Ovary (tissue), 7 donors: ENCODE measurements at regions not wholly inside any gene's neighbourhood (a gene's known extent, or its start where the extent isn't known, plus 50 kb on each side); places are given as distances from the start of the nearest gene placed in this dataset.
"Not testable (repeated sequence)": the region's sequence is repeated elsewhere in the genome, so short reads cannot be mapped to it uniquely, and the experiment has no call there.

ENCODE experiments used
- DNase-seq, 5 donors: peaks; one replicate each; pipeline ENCODE4 v3.0.0-alpha.2; 2019 to 2020
- H3K27ac ChIP-seq, 2 donors: fragments of 200-600 bp; one replicate each; pipeline versions ENCODE4 v1.5.1 to v1.8.0; 2019 to 2022
- H3K27me3 ChIP-seq: fragments of 200-600 bp; one replicate; pipeline ENCODE4 v1.8.0; 2022
- H3K36me3 ChIP-seq: fragments of 200-600 bp; sonication (generic); one replicate; pipeline ENCODE4 v1.5.1; 2019
- H3K4me1 ChIP-seq: one replicate; pipeline ENCODE4 v1.8.1; 2013; ENCODE audit warnings: mild to moderate bottlenecking, moderate library complexity; ENCODE audit not compliant: insufficient read depth
- H3K4me3 ChIP-seq: fragments of 200-600 bp; sonication (generic); one replicate; pipeline ENCODE4 v1.5.1; 2017
- H3K9me3 ChIP-seq, 2 donors: fragments of 200-600 bp in 1 of 2; sonication (generic) in 1 of 2; one replicate each; pipeline versions ENCODE4 v1.5.1 to v1.8.1; 2013 to 2019; ENCODE audit warnings: mild to moderate bottlenecking in 1 of 2, moderate library complexity in 1 of 2
- EP300 ChIP-seq: sonication (generic); formaldehyde crosslinking; IDR thresholded peaks from one replicate; pipeline ENCODE4 v1.6.1; 2017; ENCODE audit warnings: antibody characterized with exemption
- POLR2A ChIP-seq: fragments of 450-650 bp; IDR thresholded peaks from one replicate; pipeline ENCODE4 v1.6.1; 2017; ENCODE audit warnings: antibody characterized with exemption, mild to moderate bottlenecking, moderate library complexity
- WGBS, 3 donors: extraction: QIAGEN DNeasy Blood & Tissue Kit in 1 of 3; methylation state at CpG; one replicate each; pipeline versions ENCODE4 v1.1.5 to v1.1.7; 2013 to 2017; 5-methylcytosine and 5-hydroxymethylcytosine counted together
- intact Hi-C, 4 donors: fragments of 100-400 bp; cut with DNase I; formaldehyde crosslinking; loops; one replicate each; pipeline versions ENCODE4 v1.11.0 to v1.15.1; 2022 to 2023
- TF ChIP-seq, protein P1 (sequence below), 3 donors: fragments of 450-650 bp in 2 of 3; fragments of 200-600 bp in 1 of 3; IDR thresholded peaks; one replicate each; pipeline versions ENCODE4 v1.5.1 to v1.8.0; 2016 to 2022; ENCODE audit warnings: antibody characterized with exemption in 3 of 3, mild to moderate bottlenecking in 1 of 3
- donor health status: DM: no; HTN: no; CAD: no; lungs with moderate emphysema.
- donor health status: DM: no; HTN: no; CAD: no.
- donor health status: Bipolar disorder and iron deficiency.
- donor health status: DM: no; HTN: no; CAD: no.
- donor health status: DM: yes; HTN: yes; CAD: no.

GRCh38 chr12:131430158-131430742, 280.6 kb upstream of the SFSWAP start:
- Histone ChIP-seq H3K27me3 (no peaks in the 10 kb centered on the region), H3K9me3 (peaks cover 0 to 7% of the 10 kb centered on the region in 2 donors), H3K27ac (no peak overlapping the region), H3K36me3 (no peaks in the 10 kb centered on the region), H3K4me3 (no peak overlapping the region), H3K4me1 (no peaks in the 10 kb centered on the region)
- TF ChIP-seq POLR2A (no peak), EP300 (no peak)
- TF ChIP-seq, protein P1, sequence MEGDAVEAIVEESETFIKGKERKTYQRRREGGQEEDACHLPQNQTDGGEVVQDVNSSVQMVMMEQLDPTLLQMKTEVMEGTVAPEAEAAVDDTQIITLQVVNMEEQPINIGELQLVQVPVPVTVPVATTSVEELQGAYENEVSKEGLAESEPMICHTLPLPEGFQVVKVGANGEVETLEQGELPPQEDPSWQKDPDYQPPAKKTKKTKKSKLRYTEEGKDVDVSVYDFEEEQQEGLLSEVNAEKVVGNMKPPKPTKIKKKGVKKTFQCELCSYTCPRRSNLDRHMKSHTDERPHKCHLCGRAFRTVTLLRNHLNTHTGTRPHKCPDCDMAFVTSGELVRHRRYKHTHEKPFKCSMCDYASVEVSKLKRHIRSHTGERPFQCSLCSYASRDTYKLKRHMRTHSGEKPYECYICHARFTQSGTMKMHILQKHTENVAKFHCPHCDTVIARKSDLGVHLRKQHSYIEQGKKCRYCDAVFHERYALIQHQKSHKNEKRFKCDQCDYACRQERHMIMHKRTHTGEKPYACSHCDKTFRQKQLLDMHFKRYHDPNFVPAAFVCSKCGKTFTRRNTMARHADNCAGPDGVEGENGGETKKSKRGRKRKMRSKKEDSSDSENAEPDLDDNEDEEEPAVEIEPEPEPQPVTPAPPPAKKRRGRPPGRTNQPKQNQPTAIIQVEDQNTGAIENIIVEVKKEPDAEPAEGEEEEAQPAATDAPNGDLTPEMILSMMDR (IDR thresholded peaks at IDR 0.05) = no peak
- DNase-seq = peak in 1 of 5 donors; percentile 11
- intact Hi-C loops = no loop called here
- 73 to 80% (median 75%) methylated on average over 8 of the region's 8 CpGs for WGBS, 3 donors

- H3K27me3 ChIP-seq, H3K9me3 ChIP-seq, H3K36me3 ChIP-seq, intact Hi-C loops, H3K4me1 ChIP-seq, H3K27ac ChIP-seq, H3K4me3 ChIP-seq: not testable (repeated sequence)
- DNase-seq = peak in 1 of 5 donors; percentile 10
- WGBS, 3 donors = 89 to 94% (median 89%) methylated on average over 10 to 17 of the region's 17 CpGs
Observed at GRCh38 chr12:131431126-131431655, 279.7 kb upstream of the SFSWAP start.

GRCh38 chr12:131432532-131433260, 278.2 kb upstream of the SFSWAP start:
- WGBS, 3 donors = 41 to 55% (median 52%) methylated on average over 10 to 26 of the region's 29 CpGs
- intact Hi-C loops = no loop called here
- Histone ChIP-seq H3K4me1 (no peaks in the 10 kb centered on the region), H3K9me3 (peaks cover 0 to 7% of the 10 kb centered on the region in 2 donors), H3K36me3 (no peaks in the 10 kb centered on the region), H3K27ac (no peak overlapping the region), H3K27me3 (no peaks in the 10 kb centered on the region), H3K4me3 (no peak overlapping the region)
- no peak for DNase-seq
- TF ChIP-seq POLR2A = no peak
- no peak for TF ChIP-seq EP300
- TF ChIP-seq, protein P1 (IDR thresholded peaks at IDR 0.05) = no peak

DNA sequence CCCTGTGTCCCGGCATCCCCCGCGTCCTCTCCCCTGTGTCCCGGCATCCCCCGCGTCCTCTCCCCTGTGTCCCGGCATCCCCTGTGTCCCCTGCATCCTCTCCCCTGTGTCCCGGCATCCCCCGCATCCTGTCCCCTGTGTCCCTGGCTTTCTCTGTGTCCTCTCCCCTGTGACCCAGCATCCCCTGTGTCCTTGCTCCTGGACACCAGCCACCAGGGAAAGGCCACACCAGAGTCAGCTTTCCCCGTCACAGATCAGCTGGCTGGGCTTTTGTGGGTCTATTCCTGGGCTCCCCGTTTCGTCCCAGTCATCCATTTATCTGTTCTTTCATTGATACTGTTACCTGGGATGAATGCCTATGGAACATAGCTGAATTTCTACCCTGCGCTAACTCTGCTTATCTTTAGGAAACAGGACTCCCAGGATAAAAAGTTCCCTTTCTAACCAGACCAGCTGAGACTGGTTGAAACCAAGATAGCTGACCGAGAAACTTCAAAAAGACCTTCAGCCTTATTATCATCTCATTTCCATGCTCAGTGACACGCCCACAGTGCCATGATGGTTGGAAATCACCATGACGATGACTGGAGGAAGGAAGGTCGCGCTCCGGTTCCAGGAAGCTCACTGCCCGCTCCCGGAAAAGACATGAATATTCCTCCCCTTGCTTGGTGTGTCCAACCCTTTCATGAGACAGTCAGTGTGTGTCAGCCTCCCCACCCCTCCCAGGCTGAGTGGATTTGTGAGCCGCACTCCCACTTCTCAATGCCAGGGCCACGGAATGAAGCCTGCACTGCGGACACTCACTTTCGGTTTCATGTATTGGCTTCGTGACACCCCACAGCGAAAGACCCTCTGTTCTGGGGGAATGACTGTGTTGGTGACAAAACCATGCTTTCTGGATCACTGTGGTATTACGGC, 276.4 kb upstream of the SFSWAP start:
- Histone ChIP-seq H3K4me3 (no peak overlapping the region), H3K27ac (no peak overlapping the region), H3K27me3 (no peaks in the 10 kb centered on the region), H3K36me3 (no peaks in the 10 kb centered on the region), H3K9me3 (peaks cover 0 to 7% of the 10 kb centered on the region in 2 donors), H3K4me1 (no peaks in the 10 kb centered on the region)
- no peak for TF ChIP-seq POLR2A
- no peak for TF ChIP-seq EP300
- TF ChIP-seq, protein P1 (IDR thresholded peaks at IDR 0.05) = no peak
- no peak for DNase-seq
- 65 to 84% (median 67%) methylated on average over 19 to 25 of the region's 28 CpGs for WGBS, 3 donors
- intact Hi-C loops = loop anchor here in 1 of 4 donors (5.0 kb wide), 1 partner anchor 207 kb away; no protein-coding TSS in a partner anchor
